SK-N-SH (cell line): ENCODE measurements at regions not wholly inside any gene's neighbourhood (a gene's known extent, or its start where the extent isn't known, plus 50 kb on each side); places are given as distances from the start of the nearest gene placed in this dataset.

ENCODE experiments used
- CTCF ChIA-PET: fragments of 300-600, 350-600 bp; formaldehyde crosslinking; extraction: SDS; loops from one replicate; lab custom pipeline; 2021; lab: Yijun Ruan, JAX
- POLR2A ChIA-PET: fragments of 350-600 bp; sonication (Branson Sonifier 250); formaldehyde crosslinking; extraction: SDS; loops from one replicate; lab custom pipeline; 2020; ENCODE audit warnings: antibody characterized with exemption, inconsistent platforms; lab: Yijun Ruan, JAX
- DNase-seq: peaks from one replicate; pipeline ENCODE4 v3.0.0; 2012
- H2AFZ ChIP-seq: fragments of 200-600 bp; sonication (generic); 2 replicates; pipeline ENCODE4 v1.8.1; 2016; ENCODE audit warnings: antibody characterized with exemption, mild to moderate bottlenecking, low read depth
- H3F3A ChIP-seq: fragments of 200-600 bp; sonication (generic); replicated peaks from 2 replicates; pipeline ENCODE3; 2016; ENCODE audit warnings: antibody characterized with exemption, mild to moderate bottlenecking; ENCODE audit not compliant: insufficient read depth
- H3K27ac ChIP-seq, 2 experiments: fragments of 200-500 bp in 1 of 2; fragments of 200-600 bp in 1 of 2; sonication (Bioruptor generic) in 1 of 2; sonication (generic), shearing (Covaris generic) in 1 of 2; 2 replicates each; pipeline versions ENCODE4 v1.5.1 to v1.6.1; 2014 to 2016; ENCODE audit warnings: low read depth in 2 of 2, inconsistent platforms in 1 of 2, low read length in 1 of 2, mild to moderate bottlenecking in 1 of 2, mixed read lengths in 1 of 2
- H3K27me3 ChIP-seq: fragments of 200-600 bp; sonication (generic), shearing (Covaris generic); 2 replicates; pipeline ENCODE4 v1.6.1; 2016; ENCODE audit warnings: mixed run types; ENCODE audit not compliant: insufficient read depth
- H3K36me3 ChIP-seq, 2 experiments: fragments of 200-500 bp in 1 of 2; fragments of 200-600 bp in 1 of 2; sonication (Bioruptor generic) in 1 of 2; sonication (generic) in 1 of 2; replicated peaks in 1 of 2; 2 replicates each; pipeline versions ENCODE3 to v1.5.1; 2014 to 2016; ENCODE audit warnings: low read length in 1 of 2, mild to moderate bottlenecking in 1 of 2; ENCODE audit not compliant: insufficient read depth in 2 of 2, control insufficient read depth in 1 of 2
- H3K4me1 ChIP-seq, 2 experiments: fragments of 200-500 bp in 1 of 2; fragments of 200-600 bp in 1 of 2; sonication (Bioruptor generic) in 1 of 2; sonication (generic), shearing (Covaris generic) in 1 of 2; 2 replicates each; pipeline versions ENCODE4 v1.5.1 to v1.6.1; 2014 to 2016; ENCODE audit warnings: low read depth in 1 of 2, low read length in 1 of 2, mixed run types in 1 of 2; ENCODE audit not compliant: insufficient read depth in 2 of 2, control insufficient read depth in 1 of 2
- H3K4me2 ChIP-seq: fragments of 200-600 bp; sonication (generic), shearing (Covaris generic); 2 replicates; pipeline ENCODE4 v1.6.1; 2017; ENCODE audit warnings: mixed run types
- H3K4me3 ChIP-seq, 2 experiments: fragments of 200-500 bp in 1 of 2; fragments of 200-600 bp in 1 of 2; sonication (Bioruptor generic) in 1 of 2; sonication (generic), shearing (Covaris generic) in 1 of 2; 2 replicates each; pipeline versions ENCODE4 v1.5.1 to v1.8.1; 2014 to 2016; ENCODE audit warnings: low read depth in 2 of 2, inconsistent platforms in 1 of 2, low read length in 1 of 2, mild to moderate bottlenecking in 1 of 2, mixed read lengths in 1 of 2, moderate library complexity in 1 of 2
- H3K79me2 ChIP-seq: fragments of 200-600 bp; sonication (generic); 2 replicates; pipeline ENCODE4 v1.8.1; 2017; ENCODE audit warnings: mild to moderate bottlenecking; ENCODE audit not compliant: insufficient read depth
- H3K9ac ChIP-seq: fragments of 200-600 bp; sonication (generic); 2 replicates; pipeline ENCODE4 v1.6.1; 2017; ENCODE audit warnings: mixed run types
- H3K9me2 ChIP-seq: fragments of 200-600 bp; sonication (generic); 2 replicates; pipeline ENCODE4 v1.6.1; 2017; ENCODE audit warnings: mixed run types
- H3K9me3 ChIP-seq: fragments of 200-600 bp; sonication (generic); 2 replicates; pipeline ENCODE4 v1.6.1; 2017; ENCODE audit warnings: mixed run types, mild to moderate bottlenecking, moderate library complexity
- H4K20me1 ChIP-seq: fragments of 200-600 bp; sonication (generic); 2 replicates; pipeline ENCODE4 v1.6.1; 2017; ENCODE audit warnings: mild to moderate bottlenecking, mixed run types; ENCODE audit not compliant: insufficient read depth
- CHD2 ChIP-seq: fragments of 150-350 bp; IDR thresholded peaks from 2 replicates; pipeline ENCODE4 v1.6.1; 2018; ENCODE audit warnings: low read length; ENCODE audit not compliant: partially characterized antibody
- ELF1 ChIP-seq: IDR thresholded peaks from 2 replicates; pipeline ENCODE4 v1.4.0; 2012
- EP300 ChIP-seq, 2 experiments: IDR thresholded peaks; 2 replicates each; pipeline versions ENCODE4 v1.4.0 to v1.6.1; 2012; ENCODE audit warnings: borderline replicate concordance in 1 of 2, low read depth in 1 of 2, low read length in 1 of 2
- EZH2phosphoT487 ChIP-seq: fragments of 200-600 bp; sonication (generic); IDR thresholded peaks from 2 replicates; pipeline ENCODE4 v1.6.1; 2017; ENCODE audit warnings: low read depth, mixed run types, mild to moderate bottlenecking, antibody characterized with exemption, moderate library complexity, borderline replicate concordance
- JUND ChIP-seq: IDR thresholded peaks from 2 replicates; pipeline ENCODE4 v1.4.0; 2012
- MXI1 ChIP-seq: IDR thresholded peaks from 2 replicates; pipeline ENCODE4 v1.6.1; 2012; ENCODE audit warnings: mild to moderate bottlenecking, low read depth, low read length, improper control_type of control experiment
- POLR2AphosphoS5 ChIP-seq: IDR thresholded peaks from 2 replicates; pipeline ENCODE4 v1.6.1; 2012; ENCODE audit warnings: low read depth, low read length
- SIN3A ChIP-seq: IDR thresholded peaks from 2 replicates; pipeline ENCODE4 v1.6.1; 2012; ENCODE audit warnings: low read depth, mild to moderate bottlenecking, low read length, moderate library complexity, borderline replicate concordance
- TEAD4 ChIP-seq: IDR thresholded peaks from 2 replicates; pipeline ENCODE4 v1.4.0; 2012; ENCODE audit warnings: mild to moderate bottlenecking, borderline replicate concordance; ENCODE audit not compliant: insufficient read depth
- WGBS: methylation state at CpG from one replicate; pipeline ENCODE4 v1.1.6; 2017; ENCODE audit warnings: low lambda C conversion rate; 5-methylcytosine and 5-hydroxymethylcytosine counted together
- TF ChIP-seq, protein P1 (sequence below): fragments of 150-350 bp; IDR thresholded peaks from 2 replicates; pipeline ENCODE4 v1.6.1; 2017; ENCODE audit warnings: antibody characterized with exemption, low read length, low read depth, borderline replicate concordance
- TF ChIP-seq, protein P2 (sequence below): IDR thresholded peaks from 2 replicates; pipeline ENCODE4 v1.6.1; 2012; ENCODE audit warnings: mild to moderate bottlenecking, low read depth, low read length, moderate library complexity
- TF ChIP-seq, protein P3 (sequence below): IDR thresholded peaks from 2 replicates; pipeline ENCODE4 v1.4.0; 2012; ENCODE audit warnings: low read depth, borderline replicate concordance

DNA sequence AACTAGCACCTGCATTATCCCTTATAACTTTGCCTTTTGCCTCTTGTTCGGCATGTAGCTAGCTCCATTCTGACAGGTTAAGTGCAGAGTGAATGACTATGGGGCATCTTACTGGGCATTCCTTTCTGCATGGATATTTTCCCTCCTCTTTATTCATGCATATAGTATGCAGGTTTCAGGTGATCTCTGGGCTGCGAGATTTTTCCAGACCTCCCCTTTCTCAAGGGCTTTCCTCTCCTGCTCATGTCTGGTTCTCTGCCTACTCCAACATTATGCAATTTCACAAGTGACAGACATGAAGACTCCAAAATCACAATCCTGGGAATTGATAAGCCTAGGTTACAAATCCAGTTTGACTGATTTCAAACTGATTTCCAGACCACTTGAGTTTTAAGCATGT is 503.8 kb downstream of the NXPH1 start:
- Histone ChIP-seq H3K4me1 (no peaks in the 10 kb centered on the region; a peak in 1 of 4 replicates), H3K79me2 (no peaks in the 10 kb centered on the region), H3K27me3 (no peaks in the 10 kb centered on the region), H3K9me3 (no peaks in the 10 kb centered on the region; the same call in 1 of the 2 replicates), H4K20me1 (no peaks in the 10 kb centered on the region), H3K9ac (no peak overlapping the region), H3K27ac (no peak overlapping the region), H3K4me3 (no peak overlapping the region), H3K4me2 (no peak overlapping the region), H3K9me2 (0 out of 2 replicates have a peak, but pooled peaks cover 4% of the 10 kb centered on the region), H3F3A (no peaks in the 10 kb centered on the region), H3K36me3 (no peaks in the 10 kb centered on the region), H2AFZ (no peak overlapping the region)
- DNase-seq, result no peak
- CTCF ChIA-PET, result no interaction called here
- WGBS, result 28% methylated on average over 2 of the region's 2 CpGs
- TF ChIP-seq EZH2phosphoT487 (no peak), EP300 (IDR thresholded peaks at IDR 0.05; ENCODE audit: borderline replicate concordance in 1 of 2, low read depth in 1 of 2, low read length in 1 of 2) (no peak), ELF1 (no peak), POLR2AphosphoS5 (no peak), JUND (no peak), MXI1 (no peak), TEAD4 (no peak), CHD2 (no peak), SIN3A (no peak)
- TF ChIP-seq, protein P1, sequence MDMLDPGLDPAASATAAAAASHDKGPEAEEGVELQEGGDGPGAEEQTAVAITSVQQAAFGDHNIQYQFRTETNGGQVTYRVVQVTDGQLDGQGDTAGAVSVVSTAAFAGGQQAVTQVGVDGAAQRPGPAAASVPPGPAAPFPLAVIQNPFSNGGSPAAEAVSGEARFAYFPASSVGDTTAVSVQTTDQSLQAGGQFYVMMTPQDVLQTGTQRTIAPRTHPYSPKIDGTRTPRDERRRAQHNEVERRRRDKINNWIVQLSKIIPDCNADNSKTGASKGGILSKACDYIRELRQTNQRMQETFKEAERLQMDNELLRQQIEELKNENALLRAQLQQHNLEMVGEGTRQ, result no peak
- TF ChIP-seq, protein P2, sequence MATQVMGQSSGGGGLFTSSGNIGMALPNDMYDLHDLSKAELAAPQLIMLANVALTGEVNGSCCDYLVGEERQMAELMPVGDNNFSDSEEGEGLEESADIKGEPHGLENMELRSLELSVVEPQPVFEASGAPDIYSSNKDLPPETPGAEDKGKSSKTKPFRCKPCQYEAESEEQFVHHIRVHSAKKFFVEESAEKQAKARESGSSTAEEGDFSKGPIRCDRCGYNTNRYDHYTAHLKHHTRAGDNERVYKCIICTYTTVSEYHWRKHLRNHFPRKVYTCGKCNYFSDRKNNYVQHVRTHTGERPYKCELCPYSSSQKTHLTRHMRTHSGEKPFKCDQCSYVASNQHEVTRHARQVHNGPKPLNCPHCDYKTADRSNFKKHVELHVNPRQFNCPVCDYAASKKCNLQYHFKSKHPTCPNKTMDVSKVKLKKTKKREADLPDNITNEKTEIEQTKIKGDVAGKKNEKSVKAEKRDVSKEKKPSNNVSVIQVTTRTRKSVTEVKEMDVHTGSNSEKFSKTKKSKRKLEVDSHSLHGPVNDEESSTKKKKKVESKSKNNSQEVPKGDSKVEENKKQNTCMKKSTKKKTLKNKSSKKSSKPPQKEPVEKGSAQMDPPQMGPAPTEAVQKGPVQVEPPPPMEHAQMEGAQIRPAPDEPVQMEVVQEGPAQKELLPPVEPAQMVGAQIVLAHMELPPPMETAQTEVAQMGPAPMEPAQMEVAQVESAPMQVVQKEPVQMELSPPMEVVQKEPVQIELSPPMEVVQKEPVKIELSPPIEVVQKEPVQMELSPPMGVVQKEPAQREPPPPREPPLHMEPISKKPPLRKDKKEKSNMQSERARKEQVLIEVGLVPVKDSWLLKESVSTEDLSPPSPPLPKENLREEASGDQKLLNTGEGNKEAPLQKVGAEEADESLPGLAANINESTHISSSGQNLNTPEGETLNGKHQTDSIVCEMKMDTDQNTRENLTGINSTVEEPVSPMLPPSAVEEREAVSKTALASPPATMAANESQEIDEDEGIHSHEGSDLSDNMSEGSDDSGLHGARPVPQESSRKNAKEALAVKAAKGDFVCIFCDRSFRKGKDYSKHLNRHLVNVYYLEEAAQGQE, result no peak
- TF ChIP-seq, protein P3, sequence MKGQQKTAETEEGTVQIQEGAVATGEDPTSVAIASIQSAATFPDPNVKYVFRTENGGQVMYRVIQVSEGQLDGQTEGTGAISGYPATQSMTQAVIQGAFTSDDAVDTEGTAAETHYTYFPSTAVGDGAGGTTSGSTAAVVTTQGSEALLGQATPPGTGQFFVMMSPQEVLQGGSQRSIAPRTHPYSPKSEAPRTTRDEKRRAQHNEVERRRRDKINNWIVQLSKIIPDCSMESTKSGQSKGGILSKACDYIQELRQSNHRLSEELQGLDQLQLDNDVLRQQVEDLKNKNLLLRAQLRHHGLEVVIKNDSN, result no peak
- POLR2A ChIA-PET, result no interaction called here
